ENCODE measurements at regions not wholly inside any gene's neighbourhood (a gene's known extent, or its start where the extent isn't known, plus 50 kb on each side); places are given as distances from the start of the nearest gene placed in this dataset.

GRCh38 chr5:125402787-125403186, 656.3 kb upstream of the ZNF608 start:
- Histone ChIP-seq H3K36me3 (ENCODE audit: control insufficient read depth, insufficient read depth, low read length) (no peaks in the 10 kb centered on the region), H3K4me3 (ENCODE audit: extremely low read depth, insufficient read depth, low read length, poor library complexity, severe bottlenecking) (no peak overlapping the region), H3K4me1 (ENCODE audit: control insufficient read depth, insufficient read depth, low read length, poor library complexity, severe bottlenecking) (no peaks in the 10 kb centered on the region), H3K9me3 (ENCODE audit: control insufficient read depth, low read length) (peaks cover 19% of the 10 kb centered on the region), H3K27ac (ENCODE audit: low read depth, low read length, severe bottlenecking) (no peak overlapping the region)
- WGBS, 2 experiments (ENCODE audit: insufficient coverage in 2 of 2) = 88% methylated on average over 4 of the region's 4 CpGs; no CpG with 5 or more reads in 1 of the 2 experiments

- no peak overlapping the region for H3K4me3 ChIP-seq (ENCODE audit: extremely low read depth, insufficient read depth, low read length, poor library complexity, severe bottlenecking)
- H3K27ac ChIP-seq (ENCODE audit: low read depth, low read length, severe bottlenecking) = no peak overlapping the region
- H3K4me1 ChIP-seq (ENCODE audit: control insufficient read depth, insufficient read depth, low read length, poor library complexity, severe bottlenecking) = peaks cover 9% of the 10 kb centered on the region
- H3K9me3 ChIP-seq (ENCODE audit: control insufficient read depth, low read length) = peaks cover 19% of the 10 kb centered on the region
- no peaks in the 10 kb centered on the region for H3K36me3 ChIP-seq (ENCODE audit: control insufficient read depth, insufficient read depth, low read length)
- WGBS, 2 experiments (ENCODE audit: insufficient coverage in 2 of 2) = 93 to 100% methylated on average over 3 of the region's 5 CpGs
These were observed 657.6 kb upstream of the ZNF608 start for GRCh38 chr5:125404056-125404455.

GRCh38 chr5:125408448-125409233, 662.2 kb upstream of the ZNF608 start:
- no peaks in the 10 kb centered on the region for H3K36me3 ChIP-seq (ENCODE audit: control insufficient read depth, insufficient read depth, low read length)
- H3K4me1 ChIP-seq (ENCODE audit: control insufficient read depth, insufficient read depth, low read length, poor library complexity, severe bottlenecking) = peaks cover 54% of the 10 kb centered on the region
- H3K9me3 ChIP-seq (ENCODE audit: control insufficient read depth, low read length) = peaks cover 19% of the 10 kb centered on the region
- H3K27ac ChIP-seq (ENCODE audit: low read depth, low read length, severe bottlenecking) = no peak overlapping the region
- 86 to 100% methylated on average over 1 of the region's 4 CpGs for WGBS, 2 experiments (ENCODE audit: insufficient coverage in 2 of 2)
- no peak overlapping the region for H3K4me3 ChIP-seq (ENCODE audit: extremely low read depth, insufficient read depth, low read length, poor library complexity, severe bottlenecking)

- H3K4me3 ChIP-seq (ENCODE audit: extremely low read depth, insufficient read depth, low read length, poor library complexity, severe bottlenecking) = no peak overlapping the region
These were observed 662.9 kb upstream of the ZNF608 start for GRCh38 chr5:125409234-125409860.

GRCh38 chr5:125409861-125410536, 663.6 kb upstream of the ZNF608 start:
- Histone ChIP-seq H3K4me3 (ENCODE audit: extremely low read depth, insufficient read depth, low read length, poor library complexity, severe bottlenecking) (no peak overlapping the region), H3K27ac (ENCODE audit: low read depth, low read length, severe bottlenecking) (peak overlapping the region; percentile 80), H3K9me3 (ENCODE audit: control insufficient read depth, low read length) (peaks cover 14% of the 10 kb centered on the region), H3K36me3 (ENCODE audit: control insufficient read depth, insufficient read depth, low read length) (no peaks in the 10 kb centered on the region), H3K4me1 (ENCODE audit: control insufficient read depth, insufficient read depth, low read length, poor library complexity, severe bottlenecking) (peaks cover 57% of the 10 kb centered on the region)
- WGBS, 2 experiments (ENCODE audit: insufficient coverage in 2 of 2) = 73 to 80% methylated on average over 1 to 2 of the region's 10 CpGs

More at GRCh38 chr5:125409234-125409860, 662.9 kb upstream of the ZNF608 start:
- no peaks in the 10 kb centered on the region for H3K36me3 ChIP-seq (ENCODE audit: control insufficient read depth, insufficient read depth, low read length)
- peaks cover 19% of the 10 kb centered on the region for H3K9me3 ChIP-seq (ENCODE audit: control insufficient read depth, low read length)
- H3K4me1 ChIP-seq (ENCODE audit: control insufficient read depth, insufficient read depth, low read length, poor library complexity, severe bottlenecking) = peaks cover 57% of the 10 kb centered on the region
- peak overlapping the region; percentile 41 for H3K27ac ChIP-seq (ENCODE audit: low read depth, low read length, severe bottlenecking)
- WGBS, 2 experiments (ENCODE audit: insufficient coverage in 2 of 2) = 85 to 90% methylated on average over 4 to 5 of the region's 8 CpGs

GRCh38 chr5:125410537-125411070, 664.2 kb upstream of the ZNF608 start:
- peaks cover 57% of the 10 kb centered on the region for H3K4me1 ChIP-seq (ENCODE audit: control insufficient read depth, insufficient read depth, low read length, poor library complexity, severe bottlenecking)
- no peaks in the 10 kb centered on the region for H3K36me3 ChIP-seq (ENCODE audit: control insufficient read depth, insufficient read depth, low read length)
- H3K4me3 ChIP-seq (ENCODE audit: extremely low read depth, insufficient read depth, low read length, poor library complexity, severe bottlenecking) = no peak overlapping the region
- WGBS, 2 experiments (ENCODE audit: insufficient coverage in 2 of 2) = 20 to 38% methylated on average over 1 to 2 of the region's 2 CpGs
- H3K27ac ChIP-seq (ENCODE audit: low read depth, low read length, severe bottlenecking) = peak overlapping the region; percentile 80
- H3K9me3 ChIP-seq (ENCODE audit: control insufficient read depth, low read length) = peaks cover 14% of the 10 kb centered on the region

- H3K27ac ChIP-seq (ENCODE audit: low read depth, low read length, severe bottlenecking) = peak overlapping the region; percentile 80
- WGBS, 2 experiments (ENCODE audit: insufficient coverage in 2 of 2) = 6 to 16% methylated on average over 2 to 3 of the region's 4 CpGs
- no peaks in the 10 kb centered on the region for H3K36me3 ChIP-seq (ENCODE audit: control insufficient read depth, insufficient read depth, low read length)
- H3K4me3 ChIP-seq (ENCODE audit: extremely low read depth, insufficient read depth, low read length, poor library complexity, severe bottlenecking) = no peak overlapping the region
- peaks cover 57% of the 10 kb centered on the region for H3K4me1 ChIP-seq (ENCODE audit: control insufficient read depth, insufficient read depth, low read length, poor library complexity, severe bottlenecking)
- H3K9me3 ChIP-seq (ENCODE audit: control insufficient read depth, low read length) = peaks cover 10% of the 10 kb centered on the region
These were observed 664.8 kb upstream of the ZNF608 start for GRCh38 chr5:125411071-125411743.

- Histone ChIP-seq H3K9me3 (ENCODE audit: control insufficient read depth, low read length) (peaks cover 4% of the 10 kb centered on the region), H3K36me3 (ENCODE audit: control insufficient read depth, insufficient read depth, low read length) (no peaks in the 10 kb centered on the region), H3K27ac (ENCODE audit: low read depth, low read length, severe bottlenecking) (peak overlapping the region; percentile 80), H3K4me1 (ENCODE audit: control insufficient read depth, insufficient read depth, low read length, poor library complexity, severe bottlenecking) (peaks cover 57% of the 10 kb centered on the region), H3K4me3 (ENCODE audit: extremely low read depth, insufficient read depth, low read length, poor library complexity, severe bottlenecking) (no peak overlapping the region)
- 52 to 53% methylated on average over 12 to 13 of the region's 16 CpGs for WGBS, 2 experiments (ENCODE audit: insufficient coverage in 2 of 2)
These were observed 665.5 kb upstream of the ZNF608 start for GRCh38 chr5:125411744-125412560.

- Histone ChIP-seq H3K4me1 (ENCODE audit: control insufficient read depth, insufficient read depth, low read length, poor library complexity, severe bottlenecking) (peaks cover 57% of the 10 kb centered on the region), H3K27ac (ENCODE audit: low read depth, low read length, severe bottlenecking) (peak overlapping the region; percentile 80), H3K9me3 (ENCODE audit: control insufficient read depth, low read length) (no peaks in the 10 kb centered on the region), H3K4me3 (ENCODE audit: extremely low read depth, insufficient read depth, low read length, poor library complexity, severe bottlenecking) (no peak overlapping the region), H3K36me3 (ENCODE audit: control insufficient read depth, insufficient read depth, low read length) (no peaks in the 10 kb centered on the region)
- WGBS, 2 experiments (ENCODE audit: insufficient coverage in 2 of 2) = 2 to 26% methylated on average over 7 to 10 of the region's 14 CpGs
These were observed 666.4 kb upstream of the ZNF608 start for GRCh38 chr5:125412561-125413495.

Measured in mesodermal cell (in vitro differentiated cells).